Activated CD4-positive, CD25-positive, alpha-beta regulatory T cell treated with anti-CD3 and anti-CD28 coated beads, Interleukin-2, amount 50 U/mL, for 72 hours (primary cell): ENCODE measurements at regions not wholly inside any gene's neighbourhood (a gene's known extent, or its start where the extent isn't known, plus 50 kb on each side); places are given as distances from the start of the nearest gene placed in this dataset.
"Not testable (repeated sequence)": the region's sequence is repeated elsewhere in the genome, so short reads cannot be mapped to it uniquely, and the experiment has no call there.

Source experiments
- DNase-seq: peaks from one replicate; pipeline ENCODE4 v3.0.0; 2021

DNA sequence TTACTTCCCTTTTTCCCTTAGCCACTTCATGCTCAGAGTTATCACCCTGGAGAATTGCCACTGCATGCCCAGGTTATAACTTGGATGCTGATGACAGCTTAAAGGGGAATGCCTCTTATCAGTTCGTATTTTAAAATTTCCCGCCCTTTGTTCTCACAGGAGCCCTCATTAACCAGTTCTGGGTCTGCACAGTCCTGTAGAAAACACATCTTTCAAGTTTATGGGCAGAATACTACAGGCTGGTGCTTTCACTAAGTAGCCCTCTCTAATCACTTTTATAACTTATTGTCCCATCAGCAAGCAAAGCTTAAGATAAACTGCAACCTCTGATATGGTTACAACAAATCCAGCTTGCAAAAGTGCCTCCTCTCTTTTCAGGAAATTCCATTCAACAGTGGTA is 587.3 kb upstream of the UBE2E2 start:
- DNase-seq = no peak

DNA sequence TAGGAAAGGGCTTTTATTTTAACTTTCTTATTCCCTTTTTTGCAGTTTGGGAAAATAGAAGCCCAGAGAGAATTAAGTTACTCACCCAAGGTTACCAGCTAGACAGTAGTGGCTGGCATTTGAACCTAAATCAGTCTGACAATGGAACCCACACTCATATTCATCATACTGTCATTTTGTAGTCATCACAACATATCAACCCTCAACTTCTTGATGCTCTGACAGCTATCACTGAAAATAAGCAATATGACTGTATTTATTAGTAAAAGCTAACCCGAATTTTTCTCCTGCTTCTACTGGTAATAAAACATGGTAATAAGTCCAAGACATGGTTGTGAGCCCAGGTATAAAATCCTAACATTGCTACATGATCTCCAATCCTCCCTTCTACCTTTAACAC is 585.8 kb upstream of the UBE2E2 start:
- no peak for DNase-seq

DNA sequence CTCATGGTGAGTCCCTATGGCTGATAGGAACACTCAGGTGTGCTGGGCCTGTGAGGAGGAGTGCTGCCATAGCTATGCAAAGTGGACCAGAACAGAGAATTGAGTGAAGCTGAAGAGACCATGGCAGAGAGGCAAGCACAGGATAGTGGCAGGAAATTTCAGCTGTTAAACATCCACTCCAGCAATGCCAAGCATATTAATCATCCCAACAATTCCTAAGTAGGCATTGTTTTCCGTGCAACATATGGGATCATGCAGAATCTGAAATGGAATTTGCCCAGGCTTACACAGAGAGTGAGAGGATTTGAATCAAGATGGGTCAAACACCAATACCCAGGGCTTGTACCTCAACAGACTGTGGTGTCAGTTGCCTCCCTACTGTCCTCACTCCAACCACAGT is 582.6 kb upstream of the UBE2E2 start:
- no peak for DNase-seq

DNA sequence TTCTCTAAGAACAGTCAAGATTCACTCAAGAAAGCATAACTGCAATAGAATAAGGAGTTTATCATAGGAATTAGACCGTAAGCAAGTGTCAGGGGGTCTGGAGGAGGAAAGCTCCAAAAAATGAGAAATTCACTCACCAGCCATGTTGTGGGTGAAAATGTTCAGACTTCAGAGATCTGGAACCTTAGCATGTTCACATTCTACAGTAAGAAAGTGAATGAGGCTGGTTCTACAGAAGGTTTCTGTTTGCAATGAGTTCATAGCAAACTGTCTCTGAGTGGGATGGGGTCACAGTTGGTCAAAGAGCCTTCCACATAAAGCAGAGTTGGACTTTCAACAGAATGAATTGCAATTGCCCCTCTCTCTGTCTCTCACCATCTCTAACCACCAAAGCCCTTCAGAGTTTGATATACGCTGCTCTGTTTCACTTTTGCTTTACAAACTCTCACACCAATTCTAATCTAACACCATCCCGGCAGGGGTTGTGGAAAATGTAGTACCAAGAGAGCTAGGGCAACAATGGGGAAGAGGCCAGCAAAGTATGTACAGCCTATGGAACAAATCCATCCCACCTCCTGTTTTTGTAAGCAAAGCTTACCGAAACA is 581.8 kb upstream of the UBE2E2 start:
- no peak for DNase-seq

DNA sequence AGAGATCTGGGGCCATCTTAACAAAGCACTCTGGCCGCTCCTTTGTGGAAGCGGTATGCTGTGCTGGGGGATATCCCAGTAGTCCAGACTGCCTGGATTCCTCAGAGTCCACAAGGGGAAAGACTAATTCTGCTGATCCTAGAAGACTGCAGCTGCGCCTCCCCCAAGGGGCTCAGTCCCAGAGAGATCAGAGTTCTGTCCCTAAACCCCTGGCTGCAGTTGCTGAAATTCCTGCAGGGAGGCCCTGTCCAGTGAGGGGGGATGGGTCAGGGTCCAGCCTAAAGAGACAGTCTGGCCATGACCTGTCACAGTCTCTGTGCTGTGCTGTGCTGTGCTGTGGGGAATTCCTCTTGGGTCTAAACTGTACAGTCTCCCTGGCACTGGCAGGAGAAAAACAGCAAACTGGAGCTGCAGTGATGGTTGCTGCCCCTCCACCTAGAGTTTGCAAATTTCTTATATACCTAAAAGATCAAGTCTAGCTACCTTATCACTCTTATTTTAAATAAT is 575.1 kb upstream of the UBE2E2 start:
- no peak for DNase-seq

DNA sequence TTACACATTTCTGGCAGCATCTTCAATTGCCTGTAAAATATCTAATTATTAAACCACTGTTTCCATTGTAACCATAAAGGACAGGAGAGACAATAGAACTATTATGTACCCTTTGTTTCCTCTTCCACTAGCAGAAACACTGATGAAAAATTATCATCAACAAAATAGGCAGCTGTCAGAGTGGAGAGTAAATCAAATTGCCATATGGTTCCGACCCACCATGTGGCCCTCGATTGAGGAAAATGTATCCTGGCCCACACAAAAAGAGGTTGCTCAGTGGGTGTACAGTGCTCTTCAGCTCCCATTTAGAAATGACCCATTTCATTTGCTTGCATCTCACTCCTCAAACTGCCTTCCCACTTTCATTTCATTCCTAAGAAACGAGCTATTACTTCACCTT is 570.6 kb upstream of the UBE2E2 start:
- DNase-seq = no peak

DNA sequence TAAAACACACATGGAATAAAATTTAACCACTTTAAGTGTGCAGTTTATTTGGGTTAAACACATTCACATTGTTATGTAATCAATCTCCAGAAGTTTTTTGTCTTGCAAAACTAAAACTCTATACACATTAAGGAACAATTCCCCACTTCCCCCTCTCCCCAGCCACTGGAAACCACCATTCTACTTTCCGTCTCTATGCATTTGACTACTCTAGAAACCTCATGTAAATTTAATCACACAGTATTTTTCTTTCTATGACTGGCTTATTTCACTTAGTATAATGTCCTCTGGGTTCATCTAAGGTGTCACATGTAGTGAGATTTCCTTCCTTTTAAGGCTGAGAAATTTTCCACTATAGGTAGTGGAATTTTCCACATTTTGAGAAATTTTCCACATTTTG is 568.7 kb upstream of the UBE2E2 start:
- DNase-seq = no peak

DNA sequence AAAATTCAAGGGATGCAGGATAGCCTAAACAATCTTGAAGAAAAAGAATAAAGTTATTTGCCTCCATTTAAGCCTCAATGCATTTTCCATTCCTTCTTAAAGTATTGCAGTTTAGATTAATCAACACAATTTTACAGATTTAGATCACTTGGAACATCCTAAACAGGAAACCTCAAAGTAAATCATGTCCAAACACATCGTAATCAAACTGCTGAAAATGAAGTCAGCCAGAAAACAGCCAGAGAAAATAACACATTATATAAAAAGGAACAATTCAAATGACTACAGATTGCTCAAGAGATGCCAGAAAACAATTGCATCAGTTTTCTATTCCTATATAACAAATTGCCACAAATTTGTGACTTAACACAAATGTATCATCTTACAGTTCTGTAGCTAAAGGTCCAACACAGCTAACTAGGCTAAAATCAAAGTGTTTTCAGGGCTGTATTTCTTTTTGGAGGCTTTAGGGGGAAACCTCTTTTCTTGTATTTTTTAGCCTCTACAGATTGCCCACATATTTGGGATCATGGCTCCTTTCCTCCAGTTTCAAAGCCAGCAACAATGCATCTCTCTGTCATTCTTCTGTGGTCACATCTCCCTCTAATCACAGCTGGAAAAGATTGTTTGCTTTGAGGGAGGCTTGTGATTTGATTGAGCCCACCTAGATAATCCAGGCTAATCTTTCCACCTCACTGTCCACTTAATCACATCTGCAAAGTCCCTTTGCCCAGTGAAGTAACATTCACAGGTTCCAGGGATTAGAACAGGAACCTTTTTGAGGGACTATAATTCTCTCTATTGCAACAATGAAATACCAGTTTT is 543.3 kb upstream of the UBE2E2 start:
- no peak for DNase-seq

DNA sequence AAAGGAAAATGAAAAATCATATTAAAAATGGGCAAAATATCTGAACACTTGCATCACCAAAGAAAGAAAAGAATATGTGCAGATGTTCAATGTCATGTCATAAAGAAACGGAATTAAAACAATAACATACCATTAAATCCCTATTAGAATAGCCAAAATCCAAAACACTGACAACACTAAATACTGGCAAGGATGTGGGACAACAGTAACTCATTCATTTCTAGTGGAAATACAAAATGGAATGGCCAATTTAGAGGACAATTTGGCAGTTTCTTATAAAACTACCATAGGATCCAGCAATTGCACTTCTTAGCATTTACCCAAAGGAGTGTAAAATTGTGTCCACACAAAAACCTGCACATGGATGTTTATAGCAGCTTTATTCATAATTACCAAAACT is 542.5 kb upstream of the UBE2E2 start:
- DNase-seq = no peak

DNA sequence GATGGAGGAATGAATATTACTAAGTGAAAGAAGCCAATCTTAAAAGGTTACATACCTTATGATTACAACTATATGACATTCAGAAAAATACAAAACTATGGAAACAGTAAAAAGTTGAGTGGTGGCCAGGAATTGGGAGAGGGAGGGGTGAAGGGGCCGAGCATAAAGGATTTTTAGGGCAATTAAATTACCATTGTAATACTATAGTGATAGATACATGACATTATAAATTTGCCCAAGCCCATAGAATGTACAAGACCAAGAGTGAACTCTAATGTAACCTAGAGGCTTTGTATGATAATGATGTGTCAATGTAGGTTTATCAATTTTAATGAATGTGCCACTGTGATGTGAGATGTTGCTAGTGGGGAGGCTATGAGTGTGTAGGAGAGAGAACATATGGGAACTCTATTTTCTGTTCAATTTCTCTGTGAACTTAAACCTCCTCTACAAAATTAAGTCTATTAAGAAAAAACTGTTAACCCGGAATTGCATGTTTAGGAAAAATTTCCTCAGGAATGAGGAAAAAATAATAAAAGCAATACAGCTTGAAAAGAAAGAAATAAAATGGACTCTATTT is 541.9 kb upstream of the UBE2E2 start:
- DNase-seq = no peak

DNA sequence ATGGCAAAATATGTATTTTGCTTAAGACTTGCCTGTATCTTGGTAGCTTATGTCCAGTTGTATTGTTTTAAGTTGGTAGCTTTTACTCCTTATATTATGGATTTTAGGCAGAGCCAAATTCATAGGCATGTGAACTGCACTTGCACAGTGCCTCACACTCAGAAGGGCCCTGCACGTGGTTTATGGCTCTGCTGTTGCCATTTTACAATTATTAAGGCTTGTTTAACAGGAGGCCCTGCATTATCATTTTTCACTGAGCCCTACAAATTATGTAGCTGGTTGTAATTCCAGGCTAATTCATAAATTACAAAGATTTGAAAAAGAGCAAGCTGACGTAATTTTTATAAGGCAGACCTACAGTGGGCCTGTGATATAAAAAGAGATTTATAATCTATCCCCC is 537.6 kb upstream of the UBE2E2 start:
- DNase-seq = no peak

DNA sequence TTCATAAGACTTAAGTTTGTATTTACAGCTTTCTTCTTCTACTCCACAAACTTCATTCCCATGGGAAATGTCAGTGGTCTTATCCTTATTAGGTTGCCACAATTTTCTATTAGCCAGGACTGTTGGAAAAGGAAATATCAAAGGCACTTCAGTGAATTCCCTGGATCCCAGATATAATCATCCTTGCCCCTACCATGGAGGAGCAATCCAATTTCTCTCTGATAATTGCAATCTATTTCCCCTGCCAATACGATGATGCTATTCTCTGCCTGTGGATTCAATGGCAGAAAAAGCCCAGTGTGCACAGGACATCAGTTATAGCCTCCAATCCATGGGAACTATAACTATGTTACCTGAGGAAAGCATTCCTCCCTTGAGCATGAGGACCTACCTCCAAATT is 536.4 kb upstream of the UBE2E2 start:
- no peak for DNase-seq

DNA sequence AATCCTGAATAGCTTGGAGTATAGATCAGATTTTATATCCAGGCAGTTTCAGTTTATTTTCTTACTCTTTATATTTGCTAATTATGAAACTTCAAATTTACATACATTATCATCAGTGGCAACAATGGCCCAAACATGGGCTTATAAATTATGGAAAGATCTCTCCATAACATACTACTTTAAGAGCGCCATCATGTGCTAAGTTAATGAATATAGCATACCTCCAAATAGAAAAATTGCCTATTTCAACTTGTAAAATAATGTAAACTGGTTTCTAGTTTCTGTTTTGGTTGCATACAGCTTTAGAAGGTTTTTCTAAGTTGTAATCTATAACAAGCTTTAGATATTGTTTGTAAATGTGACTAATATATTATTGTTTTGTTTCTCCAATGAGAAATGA is 531.3 kb upstream of the UBE2E2 start:
- DNase-seq = no peak

DNA sequence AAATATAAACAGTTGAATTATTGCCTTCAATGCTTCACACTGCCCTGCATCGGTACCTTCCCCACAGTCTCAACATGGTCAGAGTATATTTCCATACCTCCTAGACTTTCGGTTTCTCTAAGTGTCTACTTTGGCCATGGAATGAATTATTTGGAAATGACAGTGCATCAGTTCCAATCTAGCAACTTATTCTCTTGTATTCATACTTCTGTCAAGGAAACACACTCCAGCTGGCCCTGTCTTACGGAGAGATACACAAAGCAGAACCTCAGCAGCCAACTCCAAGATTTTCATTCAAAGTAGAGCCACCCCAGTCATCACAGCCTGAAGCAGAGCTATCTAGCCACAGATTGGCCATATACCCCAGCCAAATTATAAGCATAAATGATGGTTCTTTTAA is 518.4 kb upstream of the UBE2E2 start:
- DNase-seq = no peak

DNA sequence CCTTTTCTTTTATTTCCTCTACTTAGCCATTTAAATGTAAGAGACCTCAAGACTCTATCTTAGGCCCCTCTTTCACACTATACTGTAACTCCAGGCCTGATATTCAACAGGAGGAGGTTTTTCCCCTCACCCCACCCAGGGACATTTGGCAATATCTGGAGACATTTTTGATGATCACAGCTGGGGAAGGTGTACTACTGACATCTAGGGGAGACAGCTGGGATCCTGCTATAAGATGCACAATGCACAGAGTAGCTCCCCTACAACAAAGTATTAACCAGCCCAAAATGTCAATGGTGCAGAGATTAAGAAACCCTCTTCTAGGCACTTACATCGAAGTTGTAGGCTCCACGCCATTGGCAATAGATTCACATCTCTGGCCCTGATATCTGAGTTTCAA is 517.5 kb upstream of the UBE2E2 start:
- DNase-seq = no peak

DNA sequence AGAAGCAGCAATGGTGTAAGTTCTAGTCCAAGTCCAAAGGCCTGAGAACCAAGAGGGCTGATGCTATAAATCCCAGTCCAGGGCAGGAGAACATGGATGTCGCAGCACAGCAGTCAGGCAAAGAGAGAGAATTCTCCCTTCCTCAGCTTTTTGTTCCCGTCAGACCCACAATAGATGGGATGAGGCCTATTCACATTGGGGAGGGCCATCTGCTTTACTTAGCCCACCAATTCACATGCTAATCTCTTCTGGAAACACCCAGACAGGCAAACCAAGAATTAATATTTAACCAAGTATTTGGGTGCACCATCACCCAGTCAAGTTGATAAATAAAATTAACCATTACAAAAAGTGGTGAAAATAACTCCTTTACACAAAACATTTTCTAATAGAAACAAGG is 511.7 kb upstream of the UBE2E2 start:
- DNase-seq = no peak

DNA sequence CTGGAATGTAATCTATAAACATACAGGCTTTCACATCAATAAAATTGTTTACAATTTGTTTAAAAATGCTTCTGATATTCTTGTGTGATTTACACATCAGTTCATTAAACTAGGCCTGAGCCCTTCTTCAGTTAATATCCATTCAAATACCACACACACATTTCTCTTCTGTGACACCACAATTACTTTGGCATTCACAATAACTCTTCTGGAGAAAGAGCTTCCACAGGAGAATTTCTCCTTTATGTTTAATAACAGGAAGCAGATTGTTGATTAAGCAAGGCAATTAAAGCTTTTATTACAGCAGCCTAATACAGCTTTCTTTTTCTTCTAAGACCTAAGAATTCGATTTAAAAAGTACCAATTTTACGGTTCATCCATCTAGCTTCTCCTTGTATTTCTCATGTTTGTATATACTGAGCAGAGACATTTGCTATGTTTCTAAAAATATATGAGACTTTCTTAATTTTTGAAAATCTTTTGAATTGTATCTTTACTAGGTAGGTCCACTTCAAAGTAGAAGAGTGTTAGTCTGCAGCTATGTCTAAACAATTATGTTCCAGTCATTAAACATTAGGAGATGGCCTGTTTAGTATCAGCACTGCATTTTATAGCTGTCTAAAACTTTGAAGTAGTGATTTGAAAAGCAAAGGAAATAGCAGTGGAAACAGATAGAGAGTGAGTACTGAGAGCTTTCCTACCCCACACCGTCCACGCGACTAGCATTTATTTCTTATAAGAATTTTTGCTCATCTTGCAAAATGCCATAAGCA is 511.1 kb upstream of the UBE2E2 start:
- DNase-seq = no peak

DNA sequence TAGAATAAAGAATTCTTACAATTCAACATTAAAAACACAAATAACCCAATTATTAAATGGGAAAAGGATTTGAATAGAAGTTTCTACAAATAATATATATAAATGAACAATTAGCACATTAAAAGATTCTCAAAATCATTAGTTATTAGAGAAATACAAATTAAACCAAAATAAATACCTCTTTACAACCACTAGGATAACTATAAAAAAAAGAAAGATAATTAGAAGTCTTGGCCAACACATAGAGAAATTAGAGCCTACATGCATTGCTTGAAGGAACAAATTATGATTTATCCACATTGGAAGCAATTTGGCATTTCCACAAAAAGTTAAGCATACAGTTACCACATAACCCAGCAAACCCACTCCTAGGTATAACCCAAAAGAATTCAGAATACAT is 502.3 kb upstream of the UBE2E2 start:
- no peak for DNase-seq

DNA sequence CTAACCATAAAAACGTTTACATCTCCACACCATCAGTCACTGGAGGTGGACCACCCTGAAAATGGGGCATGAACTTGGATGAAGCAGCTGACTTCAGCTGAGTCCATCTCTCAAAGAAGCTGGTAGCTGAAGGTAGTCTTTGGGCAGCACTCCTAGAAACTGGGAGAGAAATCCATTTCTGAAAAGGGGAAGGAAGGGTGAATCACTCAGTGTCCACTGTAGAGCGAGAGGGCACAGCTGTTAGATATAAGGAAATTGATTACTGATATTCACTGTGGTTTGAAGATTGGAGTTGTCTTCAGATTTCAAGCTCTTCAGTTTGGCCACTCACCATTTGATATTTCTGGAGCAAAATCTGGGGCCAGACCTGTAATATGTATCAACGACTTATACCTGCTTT is 499.0 kb upstream of the UBE2E2 start:
- no peak for DNase-seq

DNA sequence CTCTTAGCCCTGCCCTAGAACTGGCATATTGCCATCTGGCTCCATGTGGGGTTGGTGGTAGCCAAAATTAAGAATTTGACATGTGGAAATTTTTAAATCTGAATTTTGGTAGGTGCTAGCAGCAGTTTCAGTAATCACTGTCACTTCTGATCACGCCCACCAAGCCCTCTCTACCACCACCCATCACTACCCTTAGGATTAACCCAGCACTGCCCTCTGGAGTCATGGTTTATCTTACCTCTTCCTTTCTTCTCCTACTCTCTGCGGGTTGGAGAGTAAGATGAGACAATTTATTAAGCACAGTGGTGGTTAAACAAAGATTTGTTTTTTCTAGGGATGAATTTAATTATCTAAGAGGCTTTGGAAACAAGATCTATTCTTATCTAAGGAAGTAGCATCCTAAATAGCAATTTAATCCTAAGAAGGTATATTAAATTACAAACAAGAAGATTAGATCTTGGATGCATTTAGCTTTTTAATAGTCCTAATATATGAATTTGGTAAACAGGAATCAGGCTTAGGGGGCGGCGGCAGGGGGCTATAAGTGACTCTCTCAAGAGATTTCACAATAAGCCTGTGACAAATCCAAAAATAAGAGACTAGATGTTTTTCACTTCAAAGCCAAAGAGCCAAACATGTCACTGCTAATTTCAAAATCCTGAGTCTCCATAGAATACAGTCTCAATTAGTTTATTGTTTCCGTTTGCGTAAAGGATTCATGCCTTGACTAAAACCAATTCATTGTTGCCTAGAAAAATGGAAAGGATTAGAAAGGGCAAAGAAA is 498.4 kb upstream of the UBE2E2 start:
- no peak for DNase-seq

DNA sequence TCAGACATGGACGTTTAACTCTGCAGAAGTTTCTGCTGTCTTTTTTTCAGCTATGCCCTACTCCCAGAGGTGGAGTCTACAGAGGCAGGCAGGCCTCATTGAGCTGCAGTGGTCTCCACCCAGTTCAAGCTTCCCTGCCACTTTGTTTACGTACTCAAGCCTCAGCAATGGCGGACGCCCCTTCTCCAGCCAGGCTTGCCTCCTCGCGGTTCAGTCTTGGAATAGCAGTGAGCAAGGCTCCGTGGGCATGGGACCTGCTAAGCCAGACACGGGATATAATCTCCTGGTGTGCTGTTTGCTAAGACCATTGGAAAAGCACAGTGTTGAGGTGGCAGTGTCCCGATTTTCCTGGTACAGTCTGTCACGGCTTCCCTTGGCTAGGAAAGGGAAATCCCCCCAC is 496.2 kb upstream of the UBE2E2 start:
- not testable (repeated sequence) for DNase-seq

DNA sequence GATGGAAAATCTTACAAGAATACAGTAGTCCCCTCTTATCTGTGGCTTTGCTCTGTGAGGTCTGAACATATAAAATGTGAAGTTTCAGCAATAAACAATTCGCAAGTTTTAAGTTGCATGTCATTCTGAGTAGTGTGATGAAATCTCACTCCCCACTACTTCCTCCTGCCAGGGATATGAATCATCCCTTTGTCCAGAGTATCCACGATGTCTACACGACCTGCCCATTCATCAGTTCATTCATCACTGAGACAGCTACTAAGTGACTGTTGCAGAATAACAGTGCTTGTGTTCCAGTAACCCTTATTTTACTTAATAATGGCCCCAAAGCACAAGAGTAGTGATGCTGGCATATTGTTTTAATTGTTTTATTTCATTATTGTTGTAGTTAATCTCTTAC is 489.2 kb upstream of the UBE2E2 start:
- no peak for DNase-seq

DNA sequence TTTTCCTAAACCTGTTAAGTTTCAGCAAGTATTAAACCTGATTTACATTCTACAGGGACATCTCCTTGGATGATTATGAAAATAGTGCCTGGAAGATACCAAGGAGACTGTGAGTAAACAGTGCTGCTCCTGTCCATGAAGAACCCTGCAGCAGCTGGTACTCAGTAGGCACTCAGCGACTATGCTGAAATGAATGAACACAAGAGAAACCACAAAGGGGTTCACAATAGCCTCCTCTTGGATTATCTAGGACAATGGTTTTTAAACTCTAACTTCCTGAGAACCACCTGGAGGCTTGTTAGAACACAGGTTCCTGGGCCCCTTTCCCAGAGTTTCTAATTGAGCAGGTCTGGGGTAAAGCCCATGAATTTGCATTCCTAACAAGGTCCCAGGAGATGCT is 488.4 kb upstream of the UBE2E2 start:
- no peak for DNase-seq
